Spleen (tissue), 11 donors: ENCODE measurements at regions not wholly inside any gene's neighbourhood (a gene's known extent, or its start where the extent isn't known, plus 50 kb on each side); places are given as distances from the start of the nearest gene placed in this dataset.

Experiments
- DNase-seq: peaks from one replicate; pipeline ENCODE4 v3.0.0-alpha.2; 2020
- H3K27ac ChIP-seq, 8 donors: fragments of 200-600 bp; sonication (generic) in 7 of 8; 1 replicate in 4 of 8; 2 replicates in 4 of 8; pipeline versions ENCODE4 v1.5.0 to v1.8.0; 2016 to 2021; ENCODE audit warnings: inconsistent platforms in 4 of 8, mild to moderate bottlenecking in 4 of 8, moderate library complexity in 1 of 8
- H3K27me3 ChIP-seq, 7 donors: fragments of 200-600 bp; sonication (generic) in 6 of 7; replicated peaks in 1 of 7; 1 replicate in 4 of 7; 2 replicates in 3 of 7; pipeline versions ENCODE4 v1.5.0 to v1.8.0; 2016 to 2021; ENCODE audit warnings: inconsistent platforms in 3 of 7, mild to moderate bottlenecking in 1 of 7
- H3K36me3 ChIP-seq, 6 donors: fragments of 200-600 bp; sonication (generic) in 5 of 6; 1 replicate in 4 of 6; 2 replicates in 2 of 6; pipeline versions ENCODE4 v1.5.0 to v1.8.0; 2016 to 2021; ENCODE audit warnings: inconsistent platforms in 2 of 6
- H3K4me1 ChIP-seq, 6 donors: fragments of 200-600 bp; sonication (generic) in 5 of 6; 1 replicate in 3 of 6; 2 replicates in 3 of 6; pipeline versions ENCODE4 v1.5.0 to v1.8.0; 2016 to 2021; ENCODE audit warnings: inconsistent platforms in 3 of 6
- H3K4me3 ChIP-seq, 8 donors: fragments of 200-600 bp; sonication (generic) in 7 of 8; 1 replicate in 4 of 8; 2 replicates in 4 of 8; pipeline versions ENCODE4 v1.5.0 to v1.8.0; 2016 to 2021; ENCODE audit warnings: inconsistent platforms in 4 of 8, mild to moderate bottlenecking in 4 of 8, moderate library complexity in 2 of 8
- H3K9me3 ChIP-seq, 8 donors: fragments of 200-600 bp; sonication (generic) in 7 of 8; 1 replicate in 4 of 8; 2 replicates in 4 of 8; pipeline versions ENCODE4 v1.5.0 to v1.8.0; 2016 to 2021; ENCODE audit warnings: inconsistent platforms in 4 of 8
- CTCF ChIP-seq, 11 experiments: fragments of 200-600 bp in 7 of 11; fragments of 450-650 bp in 4 of 11; sonication (generic) in 4 of 11; IDR thresholded peaks in 8 of 11; conservative IDR thresholded peaks in 3 of 11; 1 replicate in 7 of 11; 2 replicates in 4 of 11; pipeline versions ENCODE4 v1.4.0 to v1.8.0; 2016 to 2021; ENCODE audit warnings: antibody characterized with exemption in 11 of 11, inconsistent platforms in 4 of 11, mild to moderate bottlenecking in 1 of 11
- POLR2A ChIP-seq, 3 donors: fragments of 450-650 bp; IDR thresholded peaks; one replicate each; pipeline ENCODE4 v1.5.1; 2017; ENCODE audit warnings: antibody characterized with exemption in 3 of 3, mild to moderate bottlenecking in 1 of 3
- POLR2AphosphoS5 ChIP-seq, 3 donors: sonication (generic); formaldehyde crosslinking; IDR thresholded peaks; one replicate each; pipeline ENCODE4 v1.5.1; 2017; ENCODE audit warnings: antibody characterized with exemption in 3 of 3
- WGBS, 5 donors: extraction: QIAGEN DNeasy Blood & Tissue Kit in 3 of 5; methylation state at CpG; one replicate each; pipeline versions ENCODE4 v1.1.5 to v1.1.7; 2013 to 2018; 5-methylcytosine and 5-hydroxymethylcytosine counted together
- intact Hi-C: fragments of 100-400 bp; cut with DNase I; formaldehyde crosslinking; loops from one replicate; pipeline ENCODE4 v1.15.0; 2023; ENCODE audit warnings: low total_unique reads
- donor health status: healthy with polysubstance abuse.
- donor health status: DM: no; HTN: no; CAD: no; lungs with moderate emphysema.
- donor health status: DM: no; HTN: no; CAD: no.
- donor health status: Bipolar disorder and iron deficiency.
- donor health status: healthy.
- donor health status: DM: no; HTN: no; CAD: no.
- donor health status: DM: yes; HTN: yes; CAD: no.

GRCh38 chr12:18942669-18943068, 186.9 kb upstream of the PLEKHA5 start:
- no peaks in the 10 kb centered on the region for H3K36me3 ChIP-seq
- intact Hi-C loops = no loop called here
- H3K4me1 ChIP-seq = no peaks in the 10 kb centered on the region
- no peak for DNase-seq
- TF ChIP-seq POLR2A (IDR thresholded peaks at IDR 0.05) (no peak), CTCF (IDR thresholded peaks at IDR 0.05 in 8 of 11, conservative IDR thresholded peaks at IDR 0.05 in 3 of 11) (no peak), POLR2AphosphoS5 (IDR thresholded peaks at IDR 0.05) (no peak)
- H3K27ac ChIP-seq = no peak overlapping the region
- no peaks in the 10 kb centered on the region for H3K27me3 ChIP-seq
- H3K9me3 ChIP-seq = no peaks in the 10 kb centered on the region
- WGBS, 5 donors = 71 to 79% (median 76%) methylated on average over 2 of the region's 2 CpGs
- no peak overlapping the region for H3K4me3 ChIP-seq

- H3K27me3 ChIP-seq = no peaks in the 10 kb centered on the region
- no peak overlapping the region for H3K27ac ChIP-seq
- H3K4me3 ChIP-seq = no peak overlapping the region
- intact Hi-C loops = no loop called here
- H3K36me3 ChIP-seq = no peaks in the 10 kb centered on the region
- H3K4me1 ChIP-seq = no peaks in the 10 kb centered on the region
- TF ChIP-seq POLR2AphosphoS5 (IDR thresholded peaks at IDR 0.05) (no peak), CTCF (IDR thresholded peaks at IDR 0.05 in 8 of 11, conservative IDR thresholded peaks at IDR 0.05 in 3 of 11) (no peak), POLR2A (IDR thresholded peaks at IDR 0.05) (no peak)
- 68 to 73% (median 71%) methylated on average over 5 of the region's 5 CpGs for WGBS, 5 donors
- H3K9me3 ChIP-seq = no peaks in the 10 kb centered on the region
- no peak for DNase-seq
These were observed 186.3 kb upstream of the PLEKHA5 start for GRCh38 chr12:18943200-18943599.

- intact Hi-C loops = no loop called here
- no peaks in the 10 kb centered on the region for H3K9me3 ChIP-seq
- DNase-seq = no peak
- H3K4me1 ChIP-seq = no peaks in the 10 kb centered on the region
- H3K4me3 ChIP-seq = no peak overlapping the region
- no peaks in the 10 kb centered on the region for H3K36me3 ChIP-seq
- WGBS, 5 donors = 83 to 88% (median 87%) methylated on average over 5 of the region's 5 CpGs
- TF ChIP-seq POLR2AphosphoS5 (IDR thresholded peaks at IDR 0.05) (no peak), CTCF (IDR thresholded peaks at IDR 0.05 in 8 of 11, conservative IDR thresholded peaks at IDR 0.05 in 3 of 11) (no peak), POLR2A (IDR thresholded peaks at IDR 0.05) (no peak)
- no peak overlapping the region for H3K27ac ChIP-seq
- no peaks in the 10 kb centered on the region for H3K27me3 ChIP-seq
These were observed 183.4 kb upstream of the PLEKHA5 start for GRCh38 chr12:18946106-18946505.

- Histone ChIP-seq H3K27ac (no peak overlapping the region), H3K27me3 (peaks cover 0 to 3% (median 0%) of the 10 kb centered on the region in 7 donors), H3K9me3 (no peaks in the 10 kb centered on the region), H3K4me3 (no peak overlapping the region), H3K4me1 (no peaks in the 10 kb centered on the region), H3K36me3 (no peaks in the 10 kb centered on the region)
- 53 to 67% (median 62%) methylated on average over 6 of the region's 6 CpGs for WGBS, 5 donors
- DNase-seq = no peak
- intact Hi-C loops = no loop called here
- TF ChIP-seq POLR2A (IDR thresholded peaks at IDR 0.05) (no peak), POLR2AphosphoS5 (IDR thresholded peaks at IDR 0.05) (no peak), CTCF (IDR thresholded peaks at IDR 0.05 in 8 of 11, conservative IDR thresholded peaks at IDR 0.05 in 3 of 11) (no peak)
These were observed 178.3 kb upstream of the PLEKHA5 start for GRCh38 chr12:18951218-18951617.
